GM23338 (cell line): ENCODE measurements at regions not wholly inside any gene's neighbourhood (a gene's known extent, or its start where the extent isn't known, plus 50 kb on each side); places are given as distances from the start of the nearest gene placed in this dataset.
A peak's percentile ranks its signal among the peaks of the same experiment; 100 is the strongest.

Experiments used
- CREB1 ChIP-seq: fragments of 250-450 bp; sonication (Bioruptor Pico); IDR thresholded peaks from 2 replicates; pipeline ENCODE4 v1.5.0; 2020; ENCODE audit warnings: low read depth, mild to moderate bottlenecking, moderate library complexity
- CTCF ChIP-seq, 2 experiments: fragments of 200-600 bp in 1 of 2; sonication (generic) in 1 of 2; conservative IDR thresholded peaks; 2 replicates each; pipeline versions ENCODE4 v1.5.1 to v1.6.1; 2016 to 2017; ENCODE audit warnings: antibody characterized with exemption in 2 of 2, low read depth in 2 of 2, mild to moderate bottlenecking in 2 of 2, moderate library complexity in 1 of 2
- EZH2 ChIP-seq: fragments of 200-600 bp; sonication (generic); IDR thresholded peaks from one replicate; pipeline ENCODE4 v1.8.0; 2017; ENCODE audit warnings: antibody characterized with exemption, mild to moderate bottlenecking, low read depth; ENCODE audit not compliant: unreplicated experiment
- EZH2phosphoT487 ChIP-seq: fragments of 200-600 bp; sonication (generic); IDR thresholded peaks from one replicate; pipeline ENCODE4 v1.8.1; 2018; ENCODE audit warnings: antibody characterized with exemption; ENCODE audit not compliant: unreplicated experiment
- NANOG ChIP-seq: IDR thresholded peaks from 2 replicates; pipeline ENCODE4 v1.6.1; 2016; ENCODE audit warnings: antibody characterized with exemption, borderline replicate concordance
- POLR2AphosphoS5 ChIP-seq: IDR thresholded peaks from 2 replicates; pipeline ENCODE4 v1.6.1; 2016; ENCODE audit warnings: antibody characterized with exemption, low read depth
- REST ChIP-seq: IDR thresholded peaks from one replicate; pipeline ENCODE4 v1.6.1; 2018; ENCODE audit warnings: antibody characterized with exemption; ENCODE audit not compliant: unreplicated experiment

GRCh38 chr15:93178371-93178770, 89.4 kb upstream of the RGMA start:
- no peak for TF ChIP-seq EZH2phosphoT487
- TF ChIP-seq CTCF (conservative IDR thresholded peaks at IDR 0.05; ENCODE audit: low read depth in 2 of 2): peak; percentile 29 to 33; a peak in 3 of 4 replicates
- TF ChIP-seq POLR2AphosphoS5: no peak
- TF ChIP-seq NANOG: no peak
- TF ChIP-seq REST: no peak
- TF ChIP-seq EZH2: no peak
- TF ChIP-seq CREB1 (CRISPR knock-in tag): no peak
